PFSK-1 (cell line): ENCODE measurements at regions not wholly inside any gene's neighbourhood (a gene's known extent, or its start where the extent isn't known, plus 50 kb on each side); places are given as distances from the start of the nearest gene placed in this dataset.

Experiments used
- FOXP2 ChIP-seq: optimal IDR thresholded peaks from 2 replicates; pipeline ENCODE3; 2011; ENCODE audit warnings: borderline replicate concordance, control low read depth, inconsistent platforms; ENCODE audit not compliant: insufficient read depth; ENCODE audit errors: extremely low read length, extremely low read depth
- POLR2AphosphoS5 ChIP-seq: IDR thresholded peaks from 2 replicates; pipeline ENCODE4 v1.6.1; 2012; ENCODE audit warnings: low read depth, mild to moderate bottlenecking, control low read depth, low read length, moderate library complexity
- REST ChIP-seq, 2 experiments: IDR thresholded peaks; 2 replicates each; pipeline versions ENCODE4 v1.6.1 to v1.8.0; 2011 to 2012; ENCODE audit warnings: low read depth in 2 of 2, low read length in 2 of 2, control low read depth in 1 of 2, inconsistent platforms in 1 of 2, mild to moderate bottlenecking in 1 of 2, moderate library complexity in 1 of 2; ENCODE audit not compliant: insufficient read depth in 1 of 2
- SIN3A ChIP-seq: IDR thresholded peaks from 2 replicates; pipeline ENCODE4 v1.6.1; 2012; ENCODE audit warnings: mild to moderate bottlenecking, low read length, moderate library complexity, borderline replicate concordance; ENCODE audit not compliant: insufficient read depth
- TAF1 ChIP-seq: IDR thresholded peaks from 2 replicates; pipeline ENCODE4 v1.6.1; 2012; ENCODE audit warnings: low read length, control low read depth, borderline replicate concordance; ENCODE audit not compliant: insufficient read depth

- TF ChIP-seq POLR2AphosphoS5: no peak
- no peak for TF ChIP-seq SIN3A
- TF ChIP-seq TAF1: no peak
- no peak for TF ChIP-seq REST (IDR thresholded peaks at IDR 0.05; ENCODE audit: insufficient read depth in 1 of 2, low read depth in 2 of 2, low read length in 2 of 2)
- no peak for TF ChIP-seq FOXP2
Observed at GRCh38 chr13:91286317-91286716, 61.2 kb upstream of the MIR17HG start.
